ENCODE measurements at regions not wholly inside any gene's neighbourhood (a gene's known extent, or its start where the extent isn't known, plus 50 kb on each side); places are given as distances from the start of the nearest gene placed in this dataset.
A peak's percentile ranks its signal among the peaks of the same experiment; 100 is the strongest.
"Not testable (repeated sequence)": the region's sequence is repeated elsewhere in the genome, so short reads cannot be mapped to it uniquely, and the experiment has no call there.

DNA sequence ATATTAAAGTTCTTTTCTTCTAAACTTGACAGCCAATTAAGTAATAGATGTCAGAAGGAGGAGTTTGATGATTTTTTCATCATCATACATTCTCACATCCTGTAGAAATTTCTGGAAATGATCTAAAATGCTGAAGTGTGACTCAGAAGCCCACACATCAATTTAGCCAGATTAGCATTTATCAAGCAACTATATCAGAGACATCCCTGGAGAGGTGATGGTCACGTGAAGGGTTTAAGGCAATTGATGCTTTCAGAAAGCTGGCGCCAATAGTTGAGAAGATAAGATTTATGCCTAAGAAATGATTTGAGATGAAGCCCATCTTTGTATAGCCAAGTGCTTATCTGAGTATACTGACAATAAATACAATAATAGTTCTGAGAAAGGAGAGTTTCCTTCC is 162.9 kb upstream of the RORB start:
- DNase-seq: no peak

DNA sequence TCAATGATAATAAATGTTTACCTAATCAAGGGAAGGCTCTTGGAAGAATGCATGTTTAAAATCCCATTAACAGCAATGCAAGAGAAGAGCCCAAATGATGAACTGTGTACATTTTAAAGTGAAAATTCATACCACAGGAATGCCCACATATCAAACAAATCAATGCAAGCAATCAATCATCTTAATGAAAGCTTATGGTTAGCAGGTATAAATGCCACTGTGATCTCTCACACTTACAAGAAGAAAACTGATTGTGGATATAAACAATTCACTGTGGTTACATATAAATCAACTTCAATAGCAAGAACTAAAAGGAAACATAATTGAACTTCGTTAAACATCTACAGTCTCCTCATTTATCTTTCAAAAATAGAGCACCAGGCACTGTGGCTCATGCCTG is 161.0 kb upstream of the RORB start:
- DNase-seq: no peak

DNA sequence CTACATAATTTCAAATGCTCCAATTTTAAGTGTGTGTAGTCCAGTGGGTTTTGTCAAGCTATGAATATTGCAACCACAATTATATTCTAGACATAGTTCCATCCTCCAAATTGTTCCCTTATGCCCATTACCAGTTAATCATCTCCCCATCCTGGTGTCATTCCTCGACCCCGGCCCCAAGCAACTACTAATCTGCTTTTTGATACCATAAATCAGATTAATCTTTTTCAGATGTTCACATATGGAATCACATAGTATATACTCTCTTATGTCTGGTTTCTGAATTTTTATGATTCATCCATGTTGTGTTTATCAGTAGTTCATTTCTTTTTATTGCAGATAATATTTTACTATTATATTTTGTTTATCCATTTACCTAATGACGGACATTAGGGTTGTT is 148.4 kb upstream of the RORB start:
- DNase-seq: no peak

DNA sequence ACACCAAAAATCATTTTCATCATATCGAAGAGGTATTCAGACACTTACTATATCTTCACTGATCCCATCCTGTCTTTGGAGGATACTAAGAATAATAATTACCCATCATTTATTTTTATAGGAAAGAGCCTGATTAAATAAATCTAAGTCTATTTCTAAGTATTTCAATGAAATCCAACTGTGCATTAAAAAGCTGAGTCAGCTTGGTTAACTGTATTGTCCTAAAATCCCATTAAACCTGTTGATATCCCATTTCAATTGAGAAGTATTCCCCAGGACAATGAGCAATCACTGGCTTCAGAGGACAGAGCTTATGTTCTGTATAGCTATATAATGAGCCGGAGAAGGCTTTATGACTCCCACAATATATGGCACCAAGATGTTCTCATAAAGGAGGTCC is 142.0 kb upstream of the RORB start:
- no peak for DNase-seq

DNA sequence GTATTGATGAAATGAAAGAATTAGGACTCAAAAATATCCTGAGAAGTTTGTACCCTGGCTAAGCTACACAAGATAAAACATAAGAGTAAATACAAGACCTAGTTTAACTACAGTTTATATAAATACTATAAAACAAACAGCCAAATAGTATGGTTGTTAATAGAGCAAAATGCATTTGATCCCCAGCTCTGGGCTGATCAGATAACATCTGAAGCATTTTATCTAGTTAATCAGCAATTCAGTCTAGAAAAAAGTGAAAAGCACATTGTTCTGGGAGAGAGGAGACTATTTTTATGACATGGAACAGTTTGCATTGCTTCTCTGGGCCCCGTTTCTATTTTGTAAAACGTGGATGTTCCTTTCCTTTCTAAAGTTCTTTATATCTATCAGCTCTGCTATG is 139.6 kb upstream of the RORB start:
- no peak for DNase-seq

DNA sequence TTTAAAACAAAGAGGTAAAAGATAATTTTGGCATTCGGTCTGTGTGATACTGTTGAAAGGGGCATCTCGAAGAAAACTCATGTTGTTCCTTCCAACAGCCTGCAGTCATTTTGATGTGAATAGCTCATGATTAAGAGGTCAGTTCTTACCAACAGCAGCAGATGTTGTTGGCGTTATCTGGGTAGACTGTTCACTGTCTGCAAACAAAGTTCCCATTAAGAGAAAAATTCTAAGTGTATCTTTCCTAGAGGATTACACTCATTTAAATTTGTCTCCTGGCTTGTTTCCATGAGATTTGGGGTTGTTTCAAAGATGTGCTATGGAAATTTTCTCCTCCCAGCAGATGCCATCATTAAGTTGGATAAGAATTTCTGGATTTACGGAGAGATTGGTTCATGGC is 138.2 kb upstream of the RORB start:
- DNase-seq: no peak

DNA sequence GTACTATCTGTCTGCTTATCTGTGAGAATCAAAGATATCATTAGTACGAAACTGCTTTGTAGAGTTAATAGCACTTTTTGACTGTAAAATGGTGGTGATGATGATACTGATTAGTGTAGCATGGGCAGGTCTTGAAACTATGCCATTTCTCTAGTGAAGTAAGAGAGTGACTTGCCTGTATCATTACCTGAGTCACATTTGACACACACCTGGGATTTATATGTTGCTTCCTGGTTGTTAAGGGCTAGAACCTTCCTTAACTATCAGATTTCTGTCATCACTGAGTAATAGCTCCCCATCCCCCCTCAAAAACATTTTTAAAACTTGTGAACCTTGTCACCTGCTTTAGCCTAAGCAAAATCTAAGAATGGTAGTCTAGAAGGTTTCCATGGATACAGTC is 135.6 kb upstream of the RORB start:
- DNase-seq: no peak

DNA sequence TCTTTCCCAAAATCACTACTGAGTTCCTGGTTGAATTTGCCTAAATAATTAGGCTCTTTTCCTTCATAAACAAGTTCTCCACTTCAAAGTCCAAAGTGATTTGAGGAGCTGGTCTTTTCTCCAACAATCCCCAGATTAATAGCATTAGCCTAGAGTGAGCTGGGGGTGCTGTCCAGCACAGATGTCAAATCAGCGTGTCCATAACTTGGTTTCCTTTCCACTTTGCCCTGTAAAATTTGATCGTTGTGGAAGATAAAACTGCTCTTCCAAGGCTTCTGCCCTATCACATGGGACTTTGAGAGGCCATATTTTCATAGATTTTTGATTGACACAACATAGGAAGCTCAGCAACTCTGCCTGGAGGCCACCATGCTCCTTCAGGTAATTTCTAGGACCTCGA is 134.7 kb upstream of the RORB start:
- no peak for DNase-seq

DNA sequence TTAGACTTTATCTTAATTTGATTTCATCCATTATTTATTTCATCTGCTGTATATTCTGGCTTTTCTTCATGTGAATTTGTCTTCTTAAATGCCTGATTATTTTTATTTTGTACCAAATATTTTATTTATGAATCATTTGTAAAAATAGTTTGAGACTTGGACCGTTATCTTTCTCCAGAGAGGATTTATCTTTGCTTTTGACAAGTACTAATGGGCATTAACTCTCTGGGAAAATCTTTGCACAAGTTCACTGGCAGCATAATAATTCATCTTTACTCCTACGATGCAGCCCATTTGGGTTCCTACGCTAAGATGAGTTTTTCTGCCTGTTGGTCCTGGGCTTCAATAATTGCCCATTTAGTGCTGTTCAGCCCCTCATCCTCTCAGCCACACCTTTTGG is 131.0 kb upstream of the RORB start:
- no peak for DNase-seq

DNA sequence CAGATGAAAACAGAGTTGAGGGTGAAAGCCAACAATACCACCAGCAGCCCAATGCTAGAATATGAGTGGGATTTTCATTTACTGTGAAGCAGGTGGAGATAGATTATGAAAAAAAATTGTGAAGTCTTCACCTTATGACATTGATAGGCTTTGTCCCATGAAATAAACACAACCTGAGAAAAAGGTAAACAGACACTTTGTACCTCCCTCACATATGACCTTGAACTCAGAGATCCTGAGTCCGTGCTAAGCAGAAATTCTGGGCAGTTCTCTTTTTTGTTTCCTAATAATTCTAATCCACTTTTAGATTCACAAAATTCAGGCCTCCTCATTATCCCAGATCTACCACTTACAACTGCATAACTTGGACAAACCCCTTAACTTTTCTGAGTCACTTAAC is 127.3 kb upstream of the RORB start:
- DNase-seq: no peak

DNA sequence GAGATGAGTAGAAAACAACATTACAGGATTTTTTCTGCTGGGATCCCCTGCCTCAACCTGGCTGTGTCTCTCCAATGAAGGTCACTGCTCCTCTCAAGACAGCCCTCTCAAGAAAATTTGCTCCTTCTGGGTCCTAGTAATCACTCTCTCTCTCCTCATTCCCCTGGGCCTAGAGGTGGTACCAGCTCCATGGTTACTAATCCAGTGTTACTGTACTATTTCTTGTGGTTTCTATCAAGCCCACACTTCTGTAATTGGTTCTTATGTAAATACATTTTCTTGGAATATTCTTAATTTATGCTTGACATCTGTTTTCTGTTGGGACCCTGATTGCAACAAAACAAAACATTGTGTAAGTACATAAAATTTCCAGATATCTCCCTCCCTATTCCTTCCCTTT is 123.8 kb upstream of the RORB start:
- DNase-seq: no peak

DNA sequence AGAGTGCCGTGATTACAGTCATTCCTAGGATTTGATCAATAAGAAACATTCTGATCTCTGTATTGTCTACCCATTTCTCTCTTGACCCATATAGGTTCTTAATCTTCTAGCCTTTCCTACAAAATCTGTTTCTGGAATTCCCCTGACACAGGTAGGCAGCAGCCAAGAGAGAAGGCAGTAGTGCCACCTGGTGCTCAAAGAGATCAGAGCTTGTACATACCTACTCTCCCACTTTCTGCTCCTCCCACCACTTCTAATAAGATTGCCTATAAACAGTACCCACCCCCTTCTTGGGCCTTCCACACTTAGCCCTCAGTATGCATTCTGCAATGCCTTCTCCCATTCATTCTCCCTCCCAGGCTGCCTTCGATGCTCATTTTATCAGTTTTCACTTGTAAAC is 117.4 kb upstream of the RORB start:
- peak; percentile 16 for DNase-seq

DNA sequence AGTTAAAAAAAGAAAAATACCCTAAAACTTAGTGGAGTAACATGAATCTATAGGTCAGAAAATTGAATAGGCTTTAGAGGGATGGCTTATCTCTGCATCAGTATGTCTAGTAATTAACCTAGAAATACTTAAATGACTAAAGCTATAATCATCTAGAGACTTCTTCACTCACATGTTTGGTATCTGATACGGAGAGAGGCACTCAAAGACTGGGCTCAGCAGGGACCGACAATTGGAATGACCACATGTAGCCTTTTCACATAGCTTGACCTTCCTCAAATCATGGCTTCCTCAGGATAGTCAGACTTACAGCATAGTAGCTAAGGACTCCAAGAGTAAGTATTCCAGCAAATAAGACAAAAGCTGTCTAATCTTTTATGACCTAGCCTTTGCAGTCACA is 105.3 kb upstream of the RORB start:
- DNase-seq: no peak

DNA sequence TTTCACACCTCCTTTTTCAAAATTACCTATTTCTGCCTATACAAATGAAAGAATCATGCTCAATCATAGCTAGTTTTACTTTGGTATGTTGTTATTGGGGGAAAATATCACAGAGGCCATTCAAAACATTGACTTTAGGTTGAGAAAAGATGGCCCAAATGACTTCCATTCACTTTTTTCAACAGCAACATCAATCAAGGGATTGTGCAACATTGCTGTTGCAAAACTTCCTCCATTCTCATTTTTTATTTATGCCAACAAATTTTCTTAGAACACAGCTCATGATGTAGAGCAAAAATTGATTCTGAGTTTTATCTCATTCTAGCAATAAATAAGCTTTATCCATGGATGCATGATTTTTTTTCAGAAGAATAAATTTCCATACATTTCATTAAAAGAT is 93.6 kb upstream of the RORB start:
- no peak for DNase-seq

DNA sequence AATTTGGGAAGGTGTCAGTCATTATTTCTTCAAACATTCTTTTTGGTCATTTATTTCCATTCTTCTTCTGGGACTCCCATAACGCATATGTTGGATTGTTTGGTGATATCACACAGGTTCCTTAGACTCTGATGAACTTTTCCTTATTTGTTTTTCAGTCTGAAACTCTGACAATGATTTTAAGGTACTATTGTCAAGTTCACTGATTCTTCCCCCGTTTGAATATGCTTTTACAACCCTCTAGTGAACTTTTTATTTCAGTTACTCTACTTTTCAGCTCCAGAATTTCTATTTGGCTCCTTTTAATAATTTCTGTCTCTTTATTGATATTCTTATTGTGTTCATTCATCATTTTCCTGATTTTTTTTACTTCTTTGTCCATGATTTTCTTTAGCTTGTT is 92.5 kb upstream of the RORB start:
- DNase-seq: no peak

DNA sequence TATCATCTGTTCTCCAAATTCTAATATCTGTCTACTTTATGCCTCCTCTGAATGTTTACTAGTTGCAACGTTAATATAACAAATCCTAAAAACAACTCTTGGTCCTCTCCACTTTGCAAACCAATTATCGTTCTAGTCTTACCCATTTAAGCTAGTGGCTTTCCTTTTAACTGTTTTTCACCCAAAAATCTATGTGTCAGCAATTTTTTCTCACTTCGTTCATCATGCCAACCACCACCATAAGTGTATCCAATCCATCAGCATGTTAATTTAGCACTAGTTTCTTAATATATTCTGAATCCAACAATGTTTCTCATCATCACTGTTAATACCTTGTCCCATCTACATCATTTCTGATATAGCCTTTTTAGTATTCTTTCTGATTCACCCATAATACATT is 90.0 kb upstream of the RORB start:
- no peak for DNase-seq

DNA sequence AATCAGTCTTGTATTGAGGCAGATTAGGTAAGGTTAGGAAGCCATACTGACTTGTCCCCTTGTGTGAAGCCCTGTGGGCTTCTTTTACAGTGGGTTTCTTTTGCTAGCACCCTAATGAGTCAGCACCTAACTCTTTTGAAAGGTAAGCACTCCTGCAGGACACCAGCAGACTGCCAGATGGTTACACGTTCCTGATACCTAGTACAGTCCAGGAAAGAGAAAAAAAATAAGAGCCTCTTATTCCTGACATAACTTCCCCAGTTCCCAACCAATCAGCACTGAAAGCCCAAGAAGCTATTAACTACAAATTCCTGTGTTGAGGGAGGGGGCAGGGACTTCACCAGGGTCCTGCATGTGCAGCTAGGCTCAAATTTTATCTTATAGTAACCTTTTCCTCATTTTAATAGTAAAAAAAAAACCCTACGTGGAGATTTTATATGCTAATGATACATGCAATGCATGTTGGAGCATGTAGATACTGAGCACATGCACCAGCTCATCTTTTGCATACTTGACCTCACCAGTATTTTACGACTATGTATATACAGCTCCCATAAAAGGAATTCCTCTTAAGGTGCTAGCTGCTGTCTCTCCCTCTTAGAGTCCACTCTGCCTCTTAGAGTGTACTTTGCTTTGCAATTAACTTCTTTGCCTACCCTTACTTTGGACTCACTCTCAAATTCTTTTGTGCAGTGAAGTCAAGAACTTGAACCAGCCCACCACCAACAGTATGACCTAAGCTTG is 84.7 kb upstream of the RORB start:
- no peak for DNase-seq

DNA sequence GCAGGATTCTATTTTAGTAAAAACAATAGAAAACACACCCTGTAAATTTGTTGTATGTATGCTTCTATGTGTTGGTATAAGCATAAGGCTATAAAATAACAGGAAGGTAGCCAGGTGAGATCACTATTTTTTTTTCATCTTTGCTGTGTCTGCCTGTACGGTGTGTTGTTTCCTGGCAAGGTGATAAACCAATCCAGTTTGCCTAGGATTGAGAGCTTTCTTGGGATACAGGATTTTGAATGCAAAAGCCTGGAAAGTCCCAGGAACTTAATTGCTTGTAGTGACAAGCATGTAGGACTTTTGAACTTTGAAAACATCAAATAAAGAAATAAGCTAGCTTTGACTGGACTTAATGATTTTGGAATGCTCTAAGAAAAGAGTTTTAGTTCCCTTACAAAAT is 83.3 kb upstream of the RORB start:
- no peak for DNase-seq

DNA sequence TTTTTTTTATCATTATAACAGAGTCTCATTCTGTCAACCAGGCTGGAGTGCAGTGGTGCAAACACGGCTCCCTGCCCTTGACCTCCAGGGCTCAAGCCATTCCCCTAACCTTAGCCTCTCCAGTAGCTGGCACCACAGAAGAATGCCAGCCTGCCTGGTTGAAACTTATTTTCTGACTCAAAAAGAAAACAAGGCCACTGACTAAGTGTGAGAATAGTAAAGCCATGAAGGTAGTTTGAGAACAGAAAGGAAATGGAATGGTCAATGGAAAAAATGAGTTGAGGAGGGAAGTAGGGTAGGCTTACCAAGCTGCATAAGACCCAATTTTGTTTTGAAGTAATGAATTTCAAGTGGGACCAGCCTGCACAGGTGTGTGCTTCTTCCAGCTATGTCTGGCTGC is 82.8 kb upstream of the RORB start:
- no peak for DNase-seq

DNA sequence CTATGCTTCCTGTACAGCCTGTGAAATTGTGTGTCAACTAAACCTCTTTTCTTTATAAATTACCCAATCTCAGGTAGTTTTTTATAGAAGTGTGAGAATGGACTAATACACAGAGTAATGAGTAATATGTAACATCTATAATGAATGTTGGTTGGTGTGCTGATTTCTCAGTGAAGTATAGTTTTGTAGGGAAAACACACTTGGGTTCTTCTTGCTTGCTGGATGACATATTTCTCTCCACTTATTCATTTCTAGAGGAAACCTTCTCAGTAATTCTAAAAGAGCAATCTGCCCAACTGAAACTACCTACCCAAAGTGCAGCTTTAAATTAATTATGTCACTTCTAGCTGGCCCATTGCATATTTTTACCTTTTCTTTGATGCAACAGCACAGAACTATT is 81.1 kb upstream of the RORB start:
- DNase-seq: no peak

DNA sequence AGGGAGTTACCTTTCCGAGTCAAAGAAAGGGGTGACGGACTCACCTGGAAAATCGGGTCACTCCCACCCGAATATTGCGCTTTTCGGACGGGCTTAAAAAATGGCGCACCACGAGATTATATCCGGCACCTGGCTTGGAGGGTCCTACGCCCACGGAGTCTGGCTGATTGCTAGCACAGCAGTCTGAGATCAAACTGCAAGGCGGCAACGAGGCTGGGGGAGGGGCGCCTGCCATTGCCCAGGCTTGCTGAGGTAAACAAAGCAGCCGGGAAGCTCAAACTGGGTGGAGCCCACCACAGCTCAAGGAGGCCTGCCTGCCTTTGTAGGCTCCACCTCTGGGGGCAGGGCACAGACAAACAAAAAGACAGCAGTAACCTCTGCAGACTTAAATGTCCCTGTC is 72.6 kb upstream of the RORB start:
- DNase-seq: not testable (repeated sequence)

DNA sequence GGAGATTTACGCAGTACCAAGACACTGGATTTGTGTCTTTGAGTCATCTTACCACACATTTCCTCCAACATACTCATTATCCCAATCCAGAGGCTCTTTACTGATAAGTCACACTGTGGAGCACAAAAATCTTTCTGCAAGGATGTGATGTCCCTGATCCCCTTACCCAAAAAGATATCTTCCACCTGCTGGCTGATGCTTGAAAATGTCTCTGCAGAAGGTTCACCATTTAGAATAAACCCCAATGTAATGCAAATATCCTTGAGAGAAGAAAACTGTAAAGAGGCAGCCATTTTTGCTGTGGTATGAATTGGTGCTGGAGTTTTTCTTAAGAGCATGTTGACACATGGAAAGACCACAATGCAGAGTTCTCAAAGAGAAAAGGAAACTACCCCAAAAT is 65.7 kb upstream of the RORB start:
- no peak for DNase-seq

DNA sequence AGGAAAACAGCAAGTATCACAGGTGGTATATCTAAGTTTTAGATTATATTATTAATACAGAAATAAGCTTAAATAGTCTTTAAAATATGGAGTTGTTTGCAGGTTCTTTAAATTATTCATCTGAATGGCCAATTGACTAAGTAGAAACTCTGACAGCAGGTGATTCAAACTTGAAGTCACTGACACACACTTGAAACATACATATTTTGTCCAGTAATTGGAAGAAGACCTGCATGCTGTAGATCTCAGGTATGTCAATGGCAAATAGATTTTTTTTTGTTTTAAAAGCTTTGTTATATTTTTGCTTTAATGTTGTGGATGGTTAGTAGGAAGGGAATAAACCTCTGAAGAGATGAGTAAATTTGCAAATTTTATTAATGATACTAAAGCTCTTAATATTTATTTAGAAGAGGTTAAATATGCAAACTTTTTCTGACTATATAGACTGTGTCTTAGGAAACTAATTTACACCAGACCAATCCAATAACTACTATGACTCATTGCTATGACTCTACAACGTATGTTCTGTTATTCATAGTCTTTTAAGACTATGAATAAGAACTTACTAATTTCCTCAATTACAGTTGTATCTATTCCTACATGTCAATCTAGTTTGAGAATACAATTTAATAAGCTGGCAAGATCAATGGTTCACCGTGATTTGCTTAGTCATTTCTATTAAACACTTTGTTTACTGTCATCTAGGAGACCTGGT is 53.9 kb upstream of the RORB start:
- DNase-seq: no peak

DNA sequence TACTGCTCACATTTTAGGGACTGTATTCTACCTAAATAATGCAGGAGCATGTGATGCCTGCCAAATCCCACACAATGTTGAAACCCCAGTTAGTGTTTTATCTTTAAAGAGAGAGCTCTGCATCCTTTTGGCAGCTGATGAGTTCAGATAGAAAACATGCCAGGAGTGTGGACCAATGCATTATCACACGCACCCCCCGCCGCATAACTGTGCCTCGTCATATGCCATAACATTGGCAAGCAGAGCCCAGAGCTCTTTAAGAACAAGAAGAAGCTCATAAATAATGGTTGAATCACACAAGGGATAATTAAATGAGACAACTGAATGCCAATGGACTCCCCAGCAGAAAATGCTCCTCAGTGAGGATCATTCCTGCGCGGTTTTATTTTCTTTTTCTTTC is 52.8 kb upstream of the RORB start:
- DNase-seq: no peak
